ENCODE measurements at regions not wholly inside any gene's neighbourhood (a gene's known extent, or its start where the extent isn't known, plus 50 kb on each side); places are given as distances from the start of the nearest gene placed in this dataset.
A peak's percentile ranks its signal among the peaks of the same experiment; 100 is the strongest.
"Not testable (repeated sequence)": the region's sequence is repeated elsewhere in the genome, so short reads cannot be mapped to it uniquely, and the experiment has no call there.

GRCh38 chr9:71303351-71303750, 181.9 kb upstream of the TRPM3 start:
- no peaks in the 10 kb centered on the region for H3K9me3 ChIP-seq
- H3K4me1 ChIP-seq, result no peaks in the 10 kb centered on the region
- no peak for DNase-seq
- WGBS, 2 donors, result 98% methylated on average over 1 of the region's 1 CpG
- intact Hi-C loops (cut with DNase I), result no loop called here
- H3K4me3 ChIP-seq, result no peak overlapping the region
- no peaks in the 10 kb centered on the region for H3K36me3 ChIP-seq
- TF ChIP-seq EP300 (IDR thresholded peaks at IDR 0.05) (no peak), POLR2AphosphoS5 (IDR thresholded peaks at IDR 0.05) (no peak), CTCF (IDR thresholded peaks at IDR 0.05) (no peak), POLR2A (IDR thresholded peaks at IDR 0.05) (no peak)
- H3K27me3 ChIP-seq, result no peaks in the 10 kb centered on the region
- no peak overlapping the region for H3K27ac ChIP-seq

GRCh38 chr9:71302776-71303175, 181.4 kb upstream of the TRPM3 start:
- H3K4me1 ChIP-seq, result no peaks in the 10 kb centered on the region
- TF ChIP-seq POLR2AphosphoS5 (IDR thresholded peaks at IDR 0.05) (no peak), POLR2A (IDR thresholded peaks at IDR 0.05) (no peak), CTCF (IDR thresholded peaks at IDR 0.05) (no peak), EP300 (IDR thresholded peaks at IDR 0.05) (no peak)
- 81 to 82% methylated on average over 5 of the region's 5 CpGs for WGBS, 2 donors
- no peaks in the 10 kb centered on the region for H3K36me3 ChIP-seq
- DNase-seq, result no peak
- H3K9me3 ChIP-seq, result no peaks in the 10 kb centered on the region
- intact Hi-C loops (cut with DNase I), result no loop called here
- H3K27me3 ChIP-seq, result no peaks in the 10 kb centered on the region
- no peak overlapping the region for H3K4me3 ChIP-seq
- H3K27ac ChIP-seq, result no peak overlapping the region

GRCh38 chr9:71295928-71296327, 174.5 kb upstream of the TRPM3 start:
- Histone ChIP-seq H3K4me1 (no peaks in the 10 kb centered on the region), H3K27me3 (no peaks in the 10 kb centered on the region), H3K4me3 (no peak overlapping the region), H3K27ac (no peak overlapping the region), H3K9me3 (no peaks in the 10 kb centered on the region), H3K36me3 (no peaks in the 10 kb centered on the region)
- DNase-seq, result no peak
- TF ChIP-seq POLR2AphosphoS5 (IDR thresholded peaks at IDR 0.05), result no peak
- no peak for TF ChIP-seq CTCF (IDR thresholded peaks at IDR 0.05)
- no peak for TF ChIP-seq EP300 (IDR thresholded peaks at IDR 0.05)
- no peak for TF ChIP-seq POLR2A (IDR thresholded peaks at IDR 0.05)
- 79 to 84% methylated on average over 3 of the region's 3 CpGs for WGBS, 2 donors
- intact Hi-C loops (cut with DNase I), result no loop called here

- DNase-seq, result no peak
- Histone ChIP-seq H3K9me3 (no peaks in the 10 kb centered on the region), H3K4me3 (no peak overlapping the region), H3K4me1 (no peaks in the 10 kb centered on the region), H3K27me3 (no peaks in the 10 kb centered on the region), H3K27ac (no peak overlapping the region), H3K36me3 (no peaks in the 10 kb centered on the region)
- WGBS, 2 donors, result 90% methylated on average over 4 of the region's 4 CpGs
- intact Hi-C loops (cut with DNase I), result no loop called here
- no peak for TF ChIP-seq POLR2AphosphoS5 (IDR thresholded peaks at IDR 0.05)
- no peak for TF ChIP-seq CTCF (IDR thresholded peaks at IDR 0.05)
- no peak for TF ChIP-seq EP300 (IDR thresholded peaks at IDR 0.05)
- TF ChIP-seq POLR2A (IDR thresholded peaks at IDR 0.05), result no peak
These were observed 164.7 kb upstream of the TRPM3 start for GRCh38 chr9:71286146-71286545.

GRCh38 chr9:71285191-71285656, 163.8 kb upstream of the TRPM3 start:
- no peaks in the 10 kb centered on the region for H3K9me3 ChIP-seq
- H3K36me3 ChIP-seq, result no peaks in the 10 kb centered on the region
- no peak overlapping the region for H3K4me3 ChIP-seq
- no peak for DNase-seq
- WGBS, 2 donors, result 27 to 45% methylated on average over 8 of the region's 8 CpGs
- no peaks in the 10 kb centered on the region for H3K27me3 ChIP-seq
- H3K27ac ChIP-seq, result no peak overlapping the region
- H3K4me1 ChIP-seq, result no peaks in the 10 kb centered on the region
- TF ChIP-seq EP300 (IDR thresholded peaks at IDR 0.05), result no peak
- TF ChIP-seq CTCF (IDR thresholded peaks at IDR 0.05), result peak; percentile 51 to 83 (median 60)
- TF ChIP-seq POLR2AphosphoS5 (IDR thresholded peaks at IDR 0.05), result no peak
- no peak for TF ChIP-seq POLR2A (IDR thresholded peaks at IDR 0.05)
- intact Hi-C loops (cut with DNase I), result loop anchor here (2.0 kb wide), 1 partner anchor 534 kb away; no protein-coding TSS in a partner anchor

GRCh38 chr9:71282116-71282515, 160.7 kb upstream of the TRPM3 start:
- H3K9me3 ChIP-seq; H3K27ac ChIP-seq; H3K36me3 ChIP-seq; H3K27me3 ChIP-seq; intact Hi-C loops (cut with DNase I); DNase-seq; H3K4me1 ChIP-seq; H3K4me3 ChIP-seq: not testable (repeated sequence)
- 92 to 94% methylated on average over 1 to 2 of the region's 2 CpGs for WGBS, 2 donors

Data from sigmoid colon (tissue), 6 donors.